SK-N-MC (cell line): ENCODE measurements at regions not wholly inside any gene's neighbourhood (a gene's known extent, or its start where the extent isn't known, plus 50 kb on each side); places are given as distances from the start of the nearest gene placed in this dataset.

Experiments used
- DNase-seq: peaks from one replicate; pipeline ENCODE4 v3.0.0-alpha.2; 2011; ENCODE audit warnings: low read depth, low spot score
- H3K27ac ChIP-seq: fragments of 200-600 bp; sonication (generic); 2 replicates; pipeline ENCODE4 v1.5.1; 2016; ENCODE audit warnings: mixed run types
- H3K36me3 ChIP-seq: fragments of 200-600 bp; sonication (generic); 2 replicates; pipeline ENCODE4 v1.6.1; 2017; ENCODE audit warnings: antibody characterized with exemption, low read length, mixed read lengths; ENCODE audit not compliant: insufficient read depth
- H3K4me3 ChIP-seq: fragments of 200-600 bp; sonication (generic); 2 replicates; pipeline ENCODE4 v1.5.1; 2016
- H3K9ac ChIP-seq: fragments of 200-600 bp; sonication (generic); 2 replicates; pipeline ENCODE4 v1.8.0; 2017; ENCODE audit warnings: mixed run types, mixed read lengths; ENCODE audit not compliant: insufficient read length
- H3K9me3 ChIP-seq: fragments of 200-600 bp; sonication (generic); 2 replicates; pipeline ENCODE4 v1.6.1; 2017; ENCODE audit warnings: low read depth, mild to moderate bottlenecking, antibody characterized with exemption, low read length, moderate library complexity, mixed read lengths
- EZH2 ChIP-seq: fragments of 200-600 bp; sonication (generic); IDR thresholded peaks from one replicate; pipeline ENCODE4 v1.6.1; 2017; ENCODE audit warnings: antibody characterized with exemption
- FOXP2 ChIP-seq: optimal IDR thresholded peaks from 2 replicates; pipeline ENCODE3; 2011; ENCODE audit warnings: mild to moderate bottlenecking, moderate library complexity; ENCODE audit not compliant: insufficient read depth; ENCODE audit errors: extremely low read length, control extremely low read depth
- POLR2AphosphoS5 ChIP-seq: IDR thresholded peaks from 2 replicates; pipeline ENCODE4 v1.6.1; 2012; ENCODE audit warnings: mild to moderate bottlenecking, low read depth, low read length, borderline replicate concordance

- H3K9ac ChIP-seq: no peak overlapping the region
- no peaks in the 10 kb centered on the region for H3K36me3 ChIP-seq
- TF ChIP-seq POLR2AphosphoS5 (no peak), EZH2 (no peak), FOXP2 (no peak)
- no peak overlapping the region for H3K4me3 ChIP-seq
- no peaks in the 10 kb centered on the region for H3K9me3 ChIP-seq
- H3K27ac ChIP-seq: no peak overlapping the region
- no peak for DNase-seq
These were observed 64.8 kb upstream of the PLPP4 start for GRCh38 chr10:120392245-120392644.

- H3K9me3 ChIP-seq: no peaks in the 10 kb centered on the region
- TF ChIP-seq EZH2 (no peak), FOXP2 (no peak), POLR2AphosphoS5 (no peak)
- no peaks in the 10 kb centered on the region for H3K36me3 ChIP-seq
- DNase-seq: no peak
- no peak overlapping the region for H3K4me3 ChIP-seq
- no peak overlapping the region for H3K9ac ChIP-seq
- H3K27ac ChIP-seq: no peak overlapping the region
These were observed 64.4 kb upstream of the PLPP4 start for GRCh38 chr10:120392671-120393079.

- H3K36me3 ChIP-seq: no peaks in the 10 kb centered on the region
- no peak overlapping the region for H3K27ac ChIP-seq
- TF ChIP-seq POLR2AphosphoS5 (no peak), FOXP2 (no peak), EZH2 (no peak)
- DNase-seq: no peak
- H3K9me3 ChIP-seq: no peaks in the 10 kb centered on the region
- no peak overlapping the region for H3K9ac ChIP-seq
- no peak overlapping the region for H3K4me3 ChIP-seq
These were observed 62.6 kb upstream of the PLPP4 start for GRCh38 chr10:120394446-120394845.

GRCh38 chr10:120396228-120396627 lies 60.8 kb upstream of the PLPP4 start:
- TF ChIP-seq FOXP2 (no peak), POLR2AphosphoS5 (no peak), EZH2 (no peak)
- DNase-seq: no peak
- no peak overlapping the region for H3K27ac ChIP-seq
- no peak overlapping the region for H3K9ac ChIP-seq
- no peaks in the 10 kb centered on the region for H3K36me3 ChIP-seq
- no peak overlapping the region for H3K4me3 ChIP-seq
- H3K9me3 ChIP-seq: no peaks in the 10 kb centered on the region

- Histone ChIP-seq H3K9me3 (no peaks in the 10 kb centered on the region), H3K4me3 (no peak overlapping the region), H3K36me3 (no peaks in the 10 kb centered on the region), H3K9ac (no peak overlapping the region), H3K27ac (no peak overlapping the region)
- TF ChIP-seq EZH2 (no peak), POLR2AphosphoS5 (no peak), FOXP2 (no peak)
- no peak for DNase-seq
These were observed 58.8 kb upstream of the PLPP4 start for GRCh38 chr10:120398180-120398579.

GRCh38 chr10:120400601-120401000 lies 56.4 kb upstream of the PLPP4 start:
- DNase-seq: no peak
- no peak overlapping the region for H3K9ac ChIP-seq
- H3K27ac ChIP-seq: no peak overlapping the region
- H3K9me3 ChIP-seq: no peaks in the 10 kb centered on the region
- TF ChIP-seq EZH2 (no peak), POLR2AphosphoS5 (no peak), FOXP2 (no peak)
- no peaks in the 10 kb centered on the region for H3K36me3 ChIP-seq
- H3K4me3 ChIP-seq: no peak overlapping the region

- DNase-seq: no peak
- Histone ChIP-seq H3K36me3 (no peaks in the 10 kb centered on the region), H3K9me3 (no peaks in the 10 kb centered on the region), H3K4me3 (no peak overlapping the region), H3K27ac (no peak overlapping the region), H3K9ac (no peak overlapping the region)
- TF ChIP-seq POLR2AphosphoS5: no peak
- no peak for TF ChIP-seq FOXP2
- no peak for TF ChIP-seq EZH2
These were observed 54.8 kb upstream of the PLPP4 start for GRCh38 chr10:120402147-120402766.

GRCh38 chr10:120403109-120403508 lies 53.9 kb upstream of the PLPP4 start:
- TF ChIP-seq POLR2AphosphoS5 (no peak), FOXP2 (no peak), EZH2 (no peak)
- no peak overlapping the region for H3K4me3 ChIP-seq
- H3K9me3 ChIP-seq: no peaks in the 10 kb centered on the region
- DNase-seq: no peak
- no peaks in the 10 kb centered on the region for H3K36me3 ChIP-seq
- H3K9ac ChIP-seq: no peak overlapping the region
- H3K27ac ChIP-seq: no peak overlapping the region

- DNase-seq: no peak
- Histone ChIP-seq H3K36me3 (no peaks in the 10 kb centered on the region), H3K27ac (no peak overlapping the region), H3K9ac (no peak overlapping the region), H3K4me3 (no peak overlapping the region), H3K9me3 (no peaks in the 10 kb centered on the region)
- TF ChIP-seq FOXP2: no peak
- no peak for TF ChIP-seq POLR2AphosphoS5
- TF ChIP-seq EZH2: no peak
These were observed 50.7 kb upstream of the PLPP4 start for GRCh38 chr10:120406376-120406775.
